Nucleus accumbens (tissue), 56 donors: ENCODE measurements at regions not wholly inside any gene's neighbourhood (a gene's known extent, or its start where the extent isn't known, plus 50 kb on each side); places are given as distances from the start of the nearest gene placed in this dataset.
A peak's percentile ranks its signal among the peaks of the same experiment; 100 is the strongest.

ENCODE experiments used
- DNase-seq, 56 donors: peaks; one replicate each; lab custom pipeline; 2025; lab: John Stamatoyannopoulos, UW

DNA sequence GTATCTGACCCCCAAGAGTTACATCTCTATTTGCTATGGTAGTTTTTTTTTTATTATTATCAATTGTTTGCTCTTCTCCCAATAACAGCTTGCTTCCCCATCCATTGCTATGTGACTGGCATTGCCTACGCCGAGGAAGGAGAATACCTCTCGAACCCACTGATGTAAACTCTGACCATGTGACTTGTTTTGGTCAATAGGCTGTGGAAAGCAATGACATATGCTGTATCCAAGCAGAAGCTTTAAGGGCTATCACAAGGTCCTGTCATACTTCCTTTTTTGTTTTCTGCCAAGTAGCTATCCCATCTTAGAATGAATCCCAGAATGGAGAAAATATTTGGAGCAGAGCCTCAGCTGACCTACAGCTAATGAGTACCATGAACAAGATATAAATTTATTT lies 111.0 kb upstream of the FRMD4B start:
- DNase-seq = no peak

GRCh38 chr3:69494185-69494584 lies 108.3 kb upstream of the FRMD4B start:
- no peak for DNase-seq

- no peak for DNase-seq
Measured at GRCh38 chr3:69493157-69493556, 107.3 kb upstream of the FRMD4B start.

GRCh38 chr3:69491975-69492374 lies 106.1 kb upstream of the FRMD4B start:
- DNase-seq = no peak

- no peak for DNase-seq
Measured at GRCh38 chr3:69490971-69491370, 105.1 kb upstream of the FRMD4B start.

DNA sequence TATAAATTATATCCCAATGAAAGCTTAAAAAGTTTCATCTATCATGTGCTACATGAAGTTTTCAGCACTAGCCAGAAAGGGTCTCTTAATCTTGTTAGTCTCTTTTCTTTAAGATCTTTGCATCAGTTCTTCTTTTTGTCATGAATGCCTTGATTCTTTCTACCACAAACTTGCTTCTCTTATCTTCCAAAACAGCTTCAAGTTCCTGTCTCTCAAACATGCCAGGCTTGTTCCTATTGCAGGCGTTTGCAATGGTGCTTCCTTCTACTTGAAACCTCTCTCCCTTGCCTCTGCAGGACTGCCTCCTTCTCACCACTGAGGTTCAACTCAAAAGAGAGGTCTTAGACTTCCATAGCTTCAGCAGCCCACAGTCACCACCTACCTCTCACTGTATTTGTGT lies 104.3 kb upstream of the FRMD4B start:
- no peak for DNase-seq

GRCh38 chr3:69488026-69488425 lies 102.1 kb upstream of the FRMD4B start:
- no peak for DNase-seq

- DNase-seq = no peak
Measured at GRCh38 chr3:69485489-69485888, 99.6 kb upstream of the FRMD4B start.

DNA sequence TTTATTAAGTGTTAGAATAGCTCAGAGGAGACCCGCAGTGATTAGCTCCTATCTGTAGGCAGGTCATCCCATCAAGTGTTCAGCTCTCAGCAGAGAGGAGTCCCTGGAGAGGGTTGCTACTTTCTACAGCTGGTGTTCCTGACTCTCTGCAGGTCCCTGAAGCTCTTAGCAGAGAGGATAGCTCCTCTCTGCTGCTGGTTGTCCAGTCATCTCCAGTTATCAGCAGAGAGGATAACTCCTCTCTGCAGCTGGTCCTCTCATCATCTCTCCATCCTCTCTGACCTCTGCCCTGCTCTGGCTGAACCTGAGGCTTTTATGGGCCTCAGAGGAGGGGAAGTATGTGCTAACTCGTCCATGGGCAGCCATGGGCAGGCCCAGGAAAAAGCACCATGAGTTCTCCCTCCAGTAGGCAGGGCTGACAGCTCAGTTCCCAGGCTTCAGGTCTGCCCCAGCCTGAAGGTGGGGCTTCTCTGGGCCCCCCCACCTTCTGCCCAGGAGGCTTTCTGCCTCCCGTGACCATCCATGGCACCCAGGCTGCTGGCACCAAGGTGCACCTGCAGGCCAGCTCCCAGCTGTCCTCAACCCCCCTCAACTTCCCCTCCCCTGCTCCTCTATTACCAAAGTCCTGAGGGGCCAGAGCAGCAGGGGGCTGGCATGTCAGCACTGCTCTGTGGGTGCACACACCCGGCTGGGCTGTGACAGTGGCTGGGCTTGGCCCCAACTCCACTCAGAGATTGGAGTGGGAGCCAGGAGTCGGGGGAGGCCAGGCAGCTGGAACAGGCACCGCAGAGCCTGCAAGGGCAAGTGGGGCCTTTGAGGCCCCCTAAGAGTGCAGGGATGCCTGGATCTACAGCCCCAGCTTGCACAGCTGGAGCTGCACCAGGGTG lies 98.9 kb upstream of the FRMD4B start:
- DNase-seq = no peak

GRCh38 chr3:69483449-69483848 lies 97.6 kb upstream of the FRMD4B start:
- DNase-seq = no peak

DNA sequence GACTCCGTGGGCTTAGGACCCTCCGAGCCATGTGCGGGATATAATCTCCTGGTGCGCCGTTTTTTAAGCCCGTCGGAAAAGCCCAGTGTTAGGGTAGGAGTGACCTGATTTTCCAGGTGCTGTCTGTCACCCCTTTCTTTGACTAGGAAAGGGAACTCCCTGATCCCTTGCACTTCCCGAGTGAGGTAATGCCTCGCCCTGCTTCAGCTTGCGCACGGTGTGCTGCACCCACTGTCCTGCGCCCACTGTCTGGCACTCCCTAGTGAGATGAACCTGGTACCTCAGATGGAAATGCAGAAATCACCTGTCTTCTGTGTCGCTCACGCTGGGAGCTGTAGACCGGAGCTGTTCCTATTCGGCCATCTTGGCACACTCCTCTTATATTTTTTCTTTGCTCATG lies 95.1 kb upstream of the FRMD4B start:
- peak in 3 of 56 donors; percentile 17 to 45 (median 24) for DNase-seq

GRCh38 chr3:69474186-69474585 lies 88.3 kb upstream of the FRMD4B start:
- no peak for DNase-seq

DNA sequence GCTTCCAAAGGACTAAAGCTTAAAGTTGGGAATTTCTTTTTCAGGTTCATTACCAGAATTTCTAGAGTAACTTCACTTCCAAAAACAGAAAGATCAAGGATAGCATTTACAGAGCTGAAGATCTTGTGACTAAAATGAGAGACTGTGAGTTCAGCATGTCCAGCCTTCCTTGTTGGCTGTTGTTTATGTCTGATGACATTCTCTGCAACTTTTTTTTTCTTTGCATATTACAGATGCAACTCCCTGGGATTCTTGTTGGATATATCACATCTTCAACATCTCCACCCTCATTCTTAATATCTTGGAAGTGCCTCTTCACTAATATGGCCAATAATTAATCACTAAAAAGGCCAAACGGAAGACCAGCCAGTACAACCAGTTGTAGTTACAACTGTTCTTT lies 86.2 kb upstream of the FRMD4B start:
- no peak for DNase-seq

- DNase-seq = no peak
Measured at GRCh38 chr3:69463531-69463930, 77.6 kb upstream of the FRMD4B start.

- DNase-seq = no peak
Measured at GRCh38 chr3:69462826-69463100, 76.9 kb upstream of the FRMD4B start.

DNA sequence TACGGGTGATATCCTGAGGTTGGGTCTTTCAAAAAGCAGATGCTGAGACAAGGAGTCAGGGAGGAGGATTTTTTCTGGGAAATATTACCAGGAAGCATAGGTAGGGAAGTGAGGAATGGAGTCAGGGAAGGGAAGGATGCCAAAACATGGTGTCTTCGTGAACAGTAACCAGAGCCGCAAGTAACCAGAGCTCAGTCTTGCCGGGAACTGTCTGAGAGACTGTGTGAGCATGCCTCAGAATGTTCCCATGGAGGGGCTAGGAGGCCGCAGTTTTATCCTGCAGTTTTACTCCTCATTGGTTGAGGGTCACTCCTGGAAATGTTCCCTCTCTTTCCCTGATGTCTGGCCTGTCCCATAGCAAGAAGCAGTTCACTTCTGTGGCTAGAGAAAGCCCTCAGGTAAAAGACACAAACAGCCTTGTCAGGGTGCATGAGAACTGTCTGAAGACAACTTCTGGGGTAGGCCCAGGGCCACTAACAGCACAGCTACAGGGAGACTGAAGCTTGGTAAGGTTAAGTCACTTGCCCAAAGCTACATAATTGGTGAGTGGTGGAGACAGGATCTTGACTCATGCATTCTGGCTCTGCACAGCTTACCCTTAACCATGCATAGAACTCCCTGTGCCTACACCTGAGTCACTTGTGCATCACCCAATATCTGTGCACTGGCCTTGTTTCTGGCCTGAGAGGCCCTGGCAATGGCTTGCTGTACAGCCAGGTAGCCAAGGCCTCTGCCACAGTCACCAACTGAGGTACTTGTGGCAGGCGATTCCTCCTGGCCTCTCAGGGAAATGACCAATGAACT lies 76.3 kb upstream of the FRMD4B start:
- DNase-seq = no peak

DNA sequence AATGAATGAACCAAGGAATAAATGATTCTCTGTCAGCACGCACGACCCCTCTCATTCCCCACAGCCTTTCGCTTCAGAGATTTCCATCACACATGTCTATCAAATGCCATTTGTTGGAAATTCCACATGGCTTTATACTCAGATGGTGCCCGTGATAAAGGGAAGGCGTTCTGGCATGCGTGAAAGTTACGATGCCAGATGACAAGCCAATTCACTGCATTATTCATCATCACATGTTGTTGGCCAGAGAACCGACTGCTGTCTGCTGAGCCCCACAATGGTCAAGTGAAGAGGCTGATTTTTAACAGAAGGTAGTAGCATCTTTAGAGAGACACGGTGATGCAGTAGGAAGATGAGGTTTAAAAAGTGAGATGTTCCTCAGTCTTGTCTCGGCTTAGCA lies 74.1 kb upstream of the FRMD4B start:
- DNase-seq = peak in 8 of 56 donors; percentile 8 to 65 (median 13)

DNA sequence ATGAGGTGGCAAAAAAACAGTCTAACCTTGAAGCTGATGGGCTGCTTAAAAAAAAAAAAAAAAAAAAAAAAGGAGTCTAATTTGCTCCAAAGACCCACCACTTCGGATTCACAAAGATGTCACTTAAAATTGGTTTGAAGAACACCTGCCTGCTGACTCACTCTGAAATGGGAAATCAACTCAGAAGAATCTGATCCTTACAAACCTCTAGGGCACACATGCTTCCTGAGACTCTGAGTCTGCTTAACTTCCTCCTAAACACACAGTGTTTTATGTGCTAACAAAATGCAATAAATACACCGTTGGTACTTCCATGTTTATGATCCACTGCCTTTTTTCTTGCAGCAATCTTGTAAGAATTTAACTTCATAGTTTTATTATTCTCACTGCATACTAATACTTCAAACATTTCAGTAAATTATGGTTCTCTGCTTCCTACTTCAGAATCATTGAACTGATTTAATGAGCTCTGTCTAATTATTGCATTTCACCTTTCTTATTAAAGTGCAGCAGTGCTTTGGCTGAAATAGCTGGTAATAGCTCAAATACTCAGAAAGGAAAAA lies 73.0 kb upstream of the FRMD4B start:
- no peak for DNase-seq

- DNase-seq = no peak
Measured at GRCh38 chr3:69456631-69457030, 70.7 kb upstream of the FRMD4B start.

- DNase-seq = no peak
Measured at GRCh38 chr3:69454204-69454787, 68.4 kb upstream of the FRMD4B start.

DNA sequence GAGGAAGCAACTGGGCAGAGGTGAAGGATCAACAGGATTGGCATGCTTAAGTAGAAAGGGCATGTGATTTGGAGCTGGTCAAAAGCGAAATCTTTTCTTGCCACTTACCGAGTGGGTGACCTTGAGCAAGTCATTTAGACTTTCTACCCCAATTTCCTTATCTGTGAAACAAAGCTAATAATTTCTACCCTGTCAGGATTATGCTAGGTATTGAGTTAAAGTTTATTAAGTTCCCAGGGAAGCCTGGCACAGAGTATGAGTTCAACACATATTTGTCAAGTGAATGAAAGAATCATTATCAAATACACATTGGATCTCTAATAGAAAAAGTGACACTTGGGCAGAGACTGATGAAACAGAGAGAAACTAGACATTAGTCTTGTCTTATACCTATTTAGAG lies 66.4 kb upstream of the FRMD4B start:
- no peak for DNase-seq
